Fibroblast of mammary gland (primary cell): ENCODE measurements at regions not wholly inside any gene's neighbourhood (a gene's known extent, or its start where the extent isn't known, plus 50 kb on each side); places are given as distances from the start of the nearest gene placed in this dataset.
A peak's percentile ranks its signal among the peaks of the same experiment; 100 is the strongest.

Experiments used
- DNase-seq: peaks from one replicate; pipeline ENCODE4 v3.0.0-alpha.2; 2010; ENCODE audit warnings: low read depth
- H3K4me3 ChIP-seq: 2 replicates; pipeline ENCODE4 v1.5.1; 2011; ENCODE audit warnings: low read depth, mild to moderate bottlenecking, low read length, moderate library complexity; ENCODE audit not compliant: control insufficient read depth
- TF ChIP-seq, protein P1 (sequence below): conservative IDR thresholded peaks from 2 replicates; pipeline ENCODE4 v1.5.1; 2011; ENCODE audit warnings: low read depth, low read length, inconsistent platforms; ENCODE audit not compliant: control insufficient read depth, insufficient read depth

DNA sequence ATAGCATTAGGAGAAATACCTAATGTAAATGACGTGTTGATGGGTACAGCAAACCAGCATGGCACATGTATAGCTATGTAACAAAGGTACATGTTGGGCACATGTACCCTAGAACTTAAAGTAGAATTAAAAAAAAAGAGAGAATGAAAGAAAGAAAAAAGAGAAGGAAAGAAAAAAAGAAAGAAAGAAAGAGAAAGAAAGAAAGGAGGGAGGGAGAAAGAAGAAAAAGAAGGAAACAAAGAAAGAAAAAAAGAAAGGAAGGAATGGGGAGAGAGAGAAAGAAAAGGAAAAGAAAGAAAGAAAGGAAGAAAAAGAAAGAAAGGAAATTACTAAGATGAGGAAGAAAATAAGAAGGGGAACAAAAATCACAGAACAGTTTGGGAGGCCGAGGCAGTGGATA lies 925.5 kb downstream of the LRFN5 start:
- no peak for DNase-seq
- TF ChIP-seq, protein P1, sequence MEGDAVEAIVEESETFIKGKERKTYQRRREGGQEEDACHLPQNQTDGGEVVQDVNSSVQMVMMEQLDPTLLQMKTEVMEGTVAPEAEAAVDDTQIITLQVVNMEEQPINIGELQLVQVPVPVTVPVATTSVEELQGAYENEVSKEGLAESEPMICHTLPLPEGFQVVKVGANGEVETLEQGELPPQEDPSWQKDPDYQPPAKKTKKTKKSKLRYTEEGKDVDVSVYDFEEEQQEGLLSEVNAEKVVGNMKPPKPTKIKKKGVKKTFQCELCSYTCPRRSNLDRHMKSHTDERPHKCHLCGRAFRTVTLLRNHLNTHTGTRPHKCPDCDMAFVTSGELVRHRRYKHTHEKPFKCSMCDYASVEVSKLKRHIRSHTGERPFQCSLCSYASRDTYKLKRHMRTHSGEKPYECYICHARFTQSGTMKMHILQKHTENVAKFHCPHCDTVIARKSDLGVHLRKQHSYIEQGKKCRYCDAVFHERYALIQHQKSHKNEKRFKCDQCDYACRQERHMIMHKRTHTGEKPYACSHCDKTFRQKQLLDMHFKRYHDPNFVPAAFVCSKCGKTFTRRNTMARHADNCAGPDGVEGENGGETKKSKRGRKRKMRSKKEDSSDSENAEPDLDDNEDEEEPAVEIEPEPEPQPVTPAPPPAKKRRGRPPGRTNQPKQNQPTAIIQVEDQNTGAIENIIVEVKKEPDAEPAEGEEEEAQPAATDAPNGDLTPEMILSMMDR: no peak
- no peak overlapping the region for H3K4me3 ChIP-seq

GRCh38 chr14:42527141-42527540 lies 920.5 kb downstream of the LRFN5 start:
- no peak for DNase-seq
- TF ChIP-seq, protein P1: no peak
- no peak overlapping the region for H3K4me3 ChIP-seq

- peak; percentile 2 for DNase-seq
- TF ChIP-seq, protein P1: no peak
- no peak overlapping the region for H3K4me3 ChIP-seq
These were observed 917.0 kb downstream of the LRFN5 start for GRCh38 chr14:42523666-42524065.

DNA sequence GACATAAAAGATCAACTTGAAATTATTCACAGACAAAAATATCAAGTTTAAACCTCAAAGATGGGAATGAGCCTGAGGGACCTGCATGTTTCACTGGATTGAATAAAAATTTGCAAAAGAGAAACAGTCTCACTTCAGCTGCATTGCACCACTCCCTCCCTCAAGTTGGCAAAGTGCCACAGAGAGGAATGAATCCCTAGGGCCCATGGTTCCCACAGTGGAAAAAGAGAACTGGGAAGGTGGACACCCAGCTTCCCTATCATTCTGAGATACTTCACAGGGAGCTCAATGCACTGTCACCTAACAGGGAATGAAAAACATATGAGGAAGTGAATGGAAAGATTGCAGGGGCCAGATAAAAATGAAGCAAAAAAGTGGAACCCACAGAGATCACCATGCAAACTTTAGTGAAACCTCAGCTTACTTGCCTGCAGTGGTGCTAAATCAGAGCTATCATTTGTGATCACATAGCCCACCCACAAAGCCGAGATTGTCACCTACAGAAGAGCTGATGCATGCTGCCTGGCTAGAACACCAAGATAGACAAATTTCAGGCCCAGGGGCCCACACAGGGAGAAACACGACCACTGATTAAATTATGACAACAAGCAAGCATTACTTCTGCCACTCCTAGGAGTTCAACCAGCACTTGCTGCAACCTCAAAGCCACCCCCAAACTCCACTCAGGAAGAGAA lies 911.3 kb downstream of the LRFN5 start:
- no peak overlapping the region for H3K4me3 ChIP-seq
- DNase-seq: no peak
- TF ChIP-seq, protein P1: no peak

DNA sequence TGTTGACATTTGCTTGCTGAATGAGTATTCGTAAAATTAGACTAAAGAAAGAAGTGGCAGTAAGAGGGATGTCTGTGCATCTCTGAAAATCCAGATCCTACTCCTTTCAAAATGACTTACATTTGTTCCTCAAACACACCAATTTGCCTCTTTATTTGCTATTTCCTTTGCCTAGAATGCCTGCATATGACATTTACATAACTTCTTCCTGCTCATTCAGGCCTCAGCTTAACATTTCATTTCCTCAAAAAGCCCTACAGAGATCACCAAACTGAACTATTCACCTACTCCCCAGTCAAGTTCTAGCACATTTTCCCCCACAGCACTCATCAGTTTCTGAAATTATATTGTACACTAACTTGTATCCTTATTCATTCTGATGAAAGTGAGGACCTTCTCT lies 907.2 kb downstream of the LRFN5 start:
- DNase-seq: no peak
- TF ChIP-seq, protein P1: no peak
- no peak overlapping the region for H3K4me3 ChIP-seq

- TF ChIP-seq, protein P1: no peak
- H3K4me3 ChIP-seq: no peak overlapping the region
- DNase-seq: no peak
These were observed 903.4 kb downstream of the LRFN5 start for GRCh38 chr14:42510071-42510470.
